ENCODE measurements at regions not wholly inside any gene's neighbourhood (a gene's known extent, or its start where the extent isn't known, plus 50 kb on each side); places are given as distances from the start of the nearest gene placed in this dataset.
A peak's percentile ranks its signal among the peaks of the same experiment; 100 is the strongest.

DNA sequence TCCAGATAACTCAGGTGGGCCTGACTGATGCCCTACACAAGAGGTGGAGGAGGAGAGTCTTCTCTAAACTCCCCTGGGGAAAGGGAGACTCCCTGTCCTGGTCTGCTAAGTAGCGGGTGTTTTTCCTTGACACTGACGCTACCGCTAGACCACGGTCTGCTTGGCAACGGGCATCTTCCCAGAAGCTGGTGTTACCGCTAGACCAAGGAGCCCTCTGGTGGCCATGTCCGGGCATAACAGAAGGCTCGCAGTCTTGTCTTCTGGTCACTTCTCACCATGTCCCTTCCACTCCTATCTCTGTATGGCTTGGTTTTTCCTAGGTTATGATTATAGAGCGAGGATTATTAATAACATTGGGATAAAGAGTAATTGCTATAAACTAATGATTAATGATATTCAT is 965.5 kb downstream of the TMEM121 start:
- TF ChIP-seq, protein P1, sequence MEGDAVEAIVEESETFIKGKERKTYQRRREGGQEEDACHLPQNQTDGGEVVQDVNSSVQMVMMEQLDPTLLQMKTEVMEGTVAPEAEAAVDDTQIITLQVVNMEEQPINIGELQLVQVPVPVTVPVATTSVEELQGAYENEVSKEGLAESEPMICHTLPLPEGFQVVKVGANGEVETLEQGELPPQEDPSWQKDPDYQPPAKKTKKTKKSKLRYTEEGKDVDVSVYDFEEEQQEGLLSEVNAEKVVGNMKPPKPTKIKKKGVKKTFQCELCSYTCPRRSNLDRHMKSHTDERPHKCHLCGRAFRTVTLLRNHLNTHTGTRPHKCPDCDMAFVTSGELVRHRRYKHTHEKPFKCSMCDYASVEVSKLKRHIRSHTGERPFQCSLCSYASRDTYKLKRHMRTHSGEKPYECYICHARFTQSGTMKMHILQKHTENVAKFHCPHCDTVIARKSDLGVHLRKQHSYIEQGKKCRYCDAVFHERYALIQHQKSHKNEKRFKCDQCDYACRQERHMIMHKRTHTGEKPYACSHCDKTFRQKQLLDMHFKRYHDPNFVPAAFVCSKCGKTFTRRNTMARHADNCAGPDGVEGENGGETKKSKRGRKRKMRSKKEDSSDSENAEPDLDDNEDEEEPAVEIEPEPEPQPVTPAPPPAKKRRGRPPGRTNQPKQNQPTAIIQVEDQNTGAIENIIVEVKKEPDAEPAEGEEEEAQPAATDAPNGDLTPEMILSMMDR (IDR thresholded peaks at IDR 0.05), result peak in 1 of 6 experiments; percentile 4
- no peak for TF ChIP-seq POLR2A (IDR thresholded peaks at IDR 0.05)
- intact Hi-C loops (cut with DNase I), result no loop called here
- H3K27me3 ChIP-seq, result no peaks in the 10 kb centered on the region
- H3K27ac ChIP-seq, result no peak overlapping the region
- H3K4me1 ChIP-seq (replicated peaks in 1 of 2), result no peaks in the 10 kb centered on the region
- no peak overlapping the region for H3K4me3 ChIP-seq
- WGBS, 4 donors, result 66 to 77% (median 68%) methylated on average over 5 to 9 of the region's 9 CpGs
- no peaks in the 10 kb centered on the region for H3K36me3 ChIP-seq (replicated peaks in 1 of 2)
- no peaks in the 10 kb centered on the region for H3K9me3 ChIP-seq (replicated peaks in 1 of 3)
- DNase-seq, result peak in 1 of 7 donors; percentile 24

DNA sequence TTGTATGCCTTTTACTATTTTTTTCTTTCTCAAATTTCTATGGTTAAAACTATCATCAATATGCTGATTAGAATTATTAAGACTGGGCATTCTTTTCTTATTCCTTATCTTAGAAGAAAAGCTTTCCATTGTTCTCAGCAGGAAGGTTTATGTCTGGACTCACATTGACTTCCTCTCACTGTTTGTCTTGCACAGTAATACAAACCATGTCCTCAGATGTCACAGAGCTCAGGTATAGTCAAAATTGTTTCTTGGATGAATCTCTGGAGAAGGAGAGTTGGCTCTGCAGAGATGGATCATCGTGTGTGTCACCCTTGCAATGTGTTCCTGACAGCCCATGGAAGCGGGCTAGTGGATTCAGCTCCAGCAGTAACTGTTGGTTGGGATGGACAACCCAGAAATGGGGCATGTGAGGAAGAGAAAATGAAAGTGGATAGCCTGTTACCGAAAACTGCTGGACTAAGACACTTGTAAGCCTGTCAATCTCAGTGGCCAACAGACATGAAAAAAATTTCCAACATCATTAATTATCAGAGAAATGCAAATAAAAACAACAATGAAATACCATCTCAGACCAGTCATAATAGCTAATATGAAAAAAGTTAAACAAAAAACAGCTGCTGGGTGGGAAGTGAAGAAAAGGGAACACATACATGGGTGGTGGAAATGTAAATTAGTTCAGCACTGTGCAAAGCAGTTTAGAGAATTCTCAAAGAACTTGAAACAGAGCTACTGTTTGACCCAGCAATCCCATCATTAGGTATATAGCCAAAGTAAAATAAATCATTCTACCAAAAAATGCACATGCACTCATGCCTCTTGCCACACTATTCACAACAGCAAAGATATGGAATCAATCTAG is 967.8 kb downstream of the TMEM121 start:
- no peaks in the 10 kb centered on the region for H3K27me3 ChIP-seq
- 36 to 46% (median 37%) methylated on average over 3 of the region's 3 CpGs for WGBS, 4 donors
- H3K4me1 ChIP-seq (replicated peaks in 1 of 2), result no peaks in the 10 kb centered on the region
- H3K4me3 ChIP-seq, result no peak overlapping the region
- no peak for DNase-seq
- no peak for TF ChIP-seq POLR2A (IDR thresholded peaks at IDR 0.05)
- TF ChIP-seq, protein P1 (IDR thresholded peaks at IDR 0.05), result no peak
- H3K27ac ChIP-seq, result no peak overlapping the region
- H3K9me3 ChIP-seq (replicated peaks in 1 of 3), result no peaks in the 10 kb centered on the region
- intact Hi-C loops (cut with DNase I), result no loop called here
- H3K36me3 ChIP-seq (replicated peaks in 1 of 2), result no peaks in the 10 kb centered on the region

DNA sequence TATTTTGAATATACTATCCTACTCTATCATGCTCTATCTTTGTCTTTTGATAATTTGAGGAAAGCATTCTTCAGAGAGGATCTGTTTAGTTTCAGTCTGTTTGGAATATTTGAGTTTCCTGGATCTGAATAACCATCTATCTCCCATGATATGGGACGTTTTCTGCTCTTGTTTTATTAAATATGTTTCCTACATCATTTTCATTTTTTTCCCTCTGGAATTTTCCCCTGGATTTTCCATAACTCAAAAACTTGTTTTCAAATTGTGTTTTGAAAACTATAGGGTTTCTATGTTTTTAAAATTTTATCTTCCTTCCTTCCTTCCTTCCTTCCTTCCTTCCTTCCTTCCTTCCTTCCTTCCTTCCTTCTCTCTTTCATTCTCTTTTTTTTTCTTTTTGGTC is 974.2 kb downstream of the TMEM121 start:
- no peaks in the 10 kb centered on the region for H3K27me3 ChIP-seq
- H3K4me1 ChIP-seq (replicated peaks in 1 of 2), result no peaks in the 10 kb centered on the region
- WGBS, 4 donors, result 18 to 33% (median 26%) methylated on average over 1 of the region's 1 CpG
- no peaks in the 10 kb centered on the region for H3K36me3 ChIP-seq (replicated peaks in 1 of 2)
- no peak for TF ChIP-seq POLR2A (IDR thresholded peaks at IDR 0.05)
- TF ChIP-seq, protein P1 (IDR thresholded peaks at IDR 0.05), result no peak
- H3K4me3 ChIP-seq, result no peak overlapping the region
- intact Hi-C loops (cut with DNase I), result no loop called here
- no peak overlapping the region for H3K27ac ChIP-seq
- H3K9me3 ChIP-seq (replicated peaks in 1 of 3), result no peaks in the 10 kb centered on the region
- no peak for DNase-seq

DNA sequence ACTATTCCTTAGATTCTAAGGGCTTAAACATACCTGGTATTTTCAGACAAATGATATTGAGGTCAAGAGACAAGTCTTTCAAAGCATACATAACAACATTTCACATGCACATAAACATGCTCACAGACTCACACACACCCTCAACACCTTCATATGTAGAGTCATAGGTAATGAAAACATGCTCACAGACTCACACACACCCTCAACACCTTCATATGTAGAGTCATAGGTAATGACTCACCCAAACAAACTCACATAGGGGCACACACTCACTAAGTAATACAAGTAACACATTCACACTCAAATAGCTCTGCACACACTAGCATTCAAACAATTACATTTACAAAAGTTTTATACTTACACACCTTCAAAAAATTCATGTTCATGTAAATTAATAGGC is 975.5 kb downstream of the TMEM121 start:
- intact Hi-C loops (cut with DNase I), result no loop called here
- H3K27ac ChIP-seq, result no peak overlapping the region
- TF ChIP-seq POLR2A (IDR thresholded peaks at IDR 0.05), result no peak
- TF ChIP-seq, protein P1 (IDR thresholded peaks at IDR 0.05), result no peak
- no peak overlapping the region for H3K4me3 ChIP-seq
- DNase-seq, result no peak
- H3K27me3 ChIP-seq, result no peaks in the 10 kb centered on the region
- no peaks in the 10 kb centered on the region for H3K36me3 ChIP-seq (replicated peaks in 1 of 2)
- H3K4me1 ChIP-seq (replicated peaks in 1 of 2), result no peaks in the 10 kb centered on the region
- H3K9me3 ChIP-seq (replicated peaks in 1 of 3), result no peaks in the 10 kb centered on the region
